WI38 (cell line): ENCODE measurements at regions not wholly inside any gene's neighbourhood (a gene's known extent, or its start where the extent isn't known, plus 50 kb on each side); places are given as distances from the start of the nearest gene placed in this dataset.

ENCODE experiments used
- H3K4me3 ChIP-seq: 2 replicates; pipeline ENCODE4 v1.5.1; 2011; ENCODE audit warnings: low read depth, mild to moderate bottlenecking, control low read depth, low read length
- CTCF ChIP-seq: IDR thresholded peaks from 2 replicates; pipeline ENCODE4 v1.5.1; 2012; ENCODE audit warnings: low read depth, mild to moderate bottlenecking, control low read depth, low read length

- TF ChIP-seq CTCF: no peak
- no peak overlapping the region for H3K4me3 ChIP-seq
Measured at GRCh38 chr10:88115407-88115806, 252.0 kb downstream of the PTEN start.

- TF ChIP-seq CTCF: no peak
- no peak overlapping the region for H3K4me3 ChIP-seq
Measured at GRCh38 chr10:88115968-88116367, 252.5 kb downstream of the PTEN start.

GRCh38 chr10:88116481-88116880 is 253.1 kb downstream of the PTEN start:
- H3K4me3 ChIP-seq: no peak overlapping the region
- TF ChIP-seq CTCF: no peak

GRCh38 chr10:88116971-88117626 is 253.7 kb downstream of the PTEN start:
- H3K4me3 ChIP-seq: no peak overlapping the region
- TF ChIP-seq CTCF: no peak

GRCh38 chr10:88117869-88118632 is 254.6 kb downstream of the PTEN start:
- no peak for TF ChIP-seq CTCF
- H3K4me3 ChIP-seq: no peak overlapping the region

GRCh38 chr10:88118729-88119128 is 255.3 kb downstream of the PTEN start:
- no peak overlapping the region for H3K4me3 ChIP-seq

More at GRCh38 chr10:88118729-88119128, 255.3 kb downstream of the PTEN start:
- no peak for TF ChIP-seq CTCF
